ENCODE measurements at regions not wholly inside any gene's neighbourhood (a gene's known extent, or its start where the extent isn't known, plus 50 kb on each side); places are given as distances from the start of the nearest gene placed in this dataset.

DNA sequence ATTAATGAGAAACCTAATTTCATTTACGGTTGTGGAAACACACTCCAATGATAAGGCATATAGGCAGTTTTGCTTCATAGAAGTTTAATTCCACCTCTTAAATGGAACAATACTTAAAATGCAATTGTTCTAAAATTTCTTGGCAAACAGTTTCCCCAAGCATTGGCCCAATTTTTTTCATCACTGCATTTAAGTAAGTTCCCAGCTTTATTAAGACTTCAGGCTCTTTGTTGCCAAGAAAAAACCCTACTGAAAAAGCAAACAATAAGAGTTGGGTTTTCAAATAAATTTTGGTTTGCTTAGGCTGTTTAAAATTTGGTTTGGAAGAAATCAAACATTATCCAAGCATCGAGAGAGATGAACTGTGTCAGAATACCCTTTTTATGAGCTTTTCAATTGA lies 690.9 kb upstream of the NRSN1 start:
- no peak for TF ChIP-seq POLR2AphosphoS5 (IDR thresholded peaks at IDR 0.05; ENCODE audit: insufficient read depth, low read depth, low read length)
- TF ChIP-seq MYC (IDR thresholded peaks at IDR 0.05; ENCODE audit: low read depth, low read length), result no peak
- TF ChIP-seq, protein P1, sequence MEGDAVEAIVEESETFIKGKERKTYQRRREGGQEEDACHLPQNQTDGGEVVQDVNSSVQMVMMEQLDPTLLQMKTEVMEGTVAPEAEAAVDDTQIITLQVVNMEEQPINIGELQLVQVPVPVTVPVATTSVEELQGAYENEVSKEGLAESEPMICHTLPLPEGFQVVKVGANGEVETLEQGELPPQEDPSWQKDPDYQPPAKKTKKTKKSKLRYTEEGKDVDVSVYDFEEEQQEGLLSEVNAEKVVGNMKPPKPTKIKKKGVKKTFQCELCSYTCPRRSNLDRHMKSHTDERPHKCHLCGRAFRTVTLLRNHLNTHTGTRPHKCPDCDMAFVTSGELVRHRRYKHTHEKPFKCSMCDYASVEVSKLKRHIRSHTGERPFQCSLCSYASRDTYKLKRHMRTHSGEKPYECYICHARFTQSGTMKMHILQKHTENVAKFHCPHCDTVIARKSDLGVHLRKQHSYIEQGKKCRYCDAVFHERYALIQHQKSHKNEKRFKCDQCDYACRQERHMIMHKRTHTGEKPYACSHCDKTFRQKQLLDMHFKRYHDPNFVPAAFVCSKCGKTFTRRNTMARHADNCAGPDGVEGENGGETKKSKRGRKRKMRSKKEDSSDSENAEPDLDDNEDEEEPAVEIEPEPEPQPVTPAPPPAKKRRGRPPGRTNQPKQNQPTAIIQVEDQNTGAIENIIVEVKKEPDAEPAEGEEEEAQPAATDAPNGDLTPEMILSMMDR (IDR thresholded peaks at IDR 0.05; ENCODE audit: extremely low read depth in 1 of 2, insufficient read depth in 1 of 2, low read depth in 1 of 2, low read length in 2 of 2), result no peak
